Endothelial cell (in vitro differentiated cells): ENCODE measurements at regions not wholly inside any gene's neighbourhood (a gene's known extent, or its start where the extent isn't known, plus 50 kb on each side); places are given as distances from the start of the nearest gene placed in this dataset.

Experiments
- DNase-seq: peaks from one replicate; pipeline ENCODE4 v3.0.0; 2021; ENCODE audit warnings: low spot score
- H3K27ac Mint-ChIP-seq: one replicate; pipeline ENCODE4 v1.8.0; 2021; ENCODE audit warnings: mixed read lengths, inconsistent platforms; ENCODE audit not compliant: unreplicated experiment
- H3K27me3 Mint-ChIP-seq: one replicate; pipeline ENCODE4 v1.8.0; 2021; ENCODE audit warnings: mild to moderate bottlenecking, moderate library complexity, mixed read lengths, inconsistent platforms; ENCODE audit not compliant: unreplicated experiment
- H3K36me3 Mint-ChIP-seq: one replicate; pipeline ENCODE4 v1.8.0; 2021; ENCODE audit warnings: mild to moderate bottlenecking, low read depth, mixed read lengths, inconsistent platforms; ENCODE audit not compliant: unreplicated experiment
- H3K4me1 Mint-ChIP-seq: one replicate; pipeline ENCODE4 v1.8.0; 2021; ENCODE audit warnings: mild to moderate bottlenecking, mixed read lengths, inconsistent platforms; ENCODE audit not compliant: unreplicated experiment
- H3K4me3 Mint-ChIP-seq: one replicate; pipeline ENCODE4 v1.8.0; 2021; ENCODE audit warnings: mild to moderate bottlenecking, mixed read lengths, inconsistent platforms; ENCODE audit not compliant: unreplicated experiment
- H3K9me3 Mint-ChIP-seq: one replicate; pipeline ENCODE4 v1.8.0; 2021; ENCODE audit warnings: mixed read lengths, inconsistent platforms; ENCODE audit not compliant: unreplicated experiment
- TF ChIP-seq, protein P1 (sequence below): fragments of 200-600 bp; sonication (generic); IDR thresholded peaks from one replicate; pipeline ENCODE4 v1.5.0; 2021; ENCODE audit warnings: antibody characterized with exemption; ENCODE audit not compliant: unreplicated experiment

- Mint-ChIP-seq H3K36me3 (peaks cover 5% of the 10 kb centered on the region), H3K9me3 (no peaks in the 10 kb centered on the region), H3K27ac (no peak overlapping the region), H3K27me3 (peaks cover 1% of the 10 kb centered on the region), H3K4me1 (peaks cover 3% of the 10 kb centered on the region), H3K4me3 (no peak overlapping the region)
- TF ChIP-seq, protein P1, sequence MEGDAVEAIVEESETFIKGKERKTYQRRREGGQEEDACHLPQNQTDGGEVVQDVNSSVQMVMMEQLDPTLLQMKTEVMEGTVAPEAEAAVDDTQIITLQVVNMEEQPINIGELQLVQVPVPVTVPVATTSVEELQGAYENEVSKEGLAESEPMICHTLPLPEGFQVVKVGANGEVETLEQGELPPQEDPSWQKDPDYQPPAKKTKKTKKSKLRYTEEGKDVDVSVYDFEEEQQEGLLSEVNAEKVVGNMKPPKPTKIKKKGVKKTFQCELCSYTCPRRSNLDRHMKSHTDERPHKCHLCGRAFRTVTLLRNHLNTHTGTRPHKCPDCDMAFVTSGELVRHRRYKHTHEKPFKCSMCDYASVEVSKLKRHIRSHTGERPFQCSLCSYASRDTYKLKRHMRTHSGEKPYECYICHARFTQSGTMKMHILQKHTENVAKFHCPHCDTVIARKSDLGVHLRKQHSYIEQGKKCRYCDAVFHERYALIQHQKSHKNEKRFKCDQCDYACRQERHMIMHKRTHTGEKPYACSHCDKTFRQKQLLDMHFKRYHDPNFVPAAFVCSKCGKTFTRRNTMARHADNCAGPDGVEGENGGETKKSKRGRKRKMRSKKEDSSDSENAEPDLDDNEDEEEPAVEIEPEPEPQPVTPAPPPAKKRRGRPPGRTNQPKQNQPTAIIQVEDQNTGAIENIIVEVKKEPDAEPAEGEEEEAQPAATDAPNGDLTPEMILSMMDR, result no peak
- DNase-seq, result no peak
Observed at GRCh38 chr7:66421830-66422475, 206.7 kb upstream of the KCTD7 start.

DNA sequence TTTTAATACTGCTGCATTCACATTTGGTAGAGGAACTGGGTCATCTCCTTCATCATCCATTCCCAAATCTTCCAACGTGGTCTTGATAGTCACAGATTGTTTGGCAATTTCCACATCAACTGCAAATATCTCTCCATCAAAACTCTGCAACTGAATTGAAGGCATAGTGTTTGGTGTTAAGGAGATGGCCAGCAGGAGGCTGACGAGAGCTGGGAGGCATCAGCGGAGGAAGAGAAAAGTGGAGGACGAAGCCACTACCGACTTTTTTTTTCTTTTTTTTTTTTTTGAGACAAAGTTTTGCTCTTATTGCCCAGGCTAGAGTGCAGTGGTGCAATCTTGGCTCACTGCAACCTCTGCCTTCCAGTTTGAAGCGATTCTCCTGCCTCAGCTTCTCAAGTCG, 205.0 kb upstream of the KCTD7 start:
- H3K27me3 Mint-ChIP-seq, result peaks cover 1% of the 10 kb centered on the region
- DNase-seq, result no peak

GRCh38 chr7:66426332-66426731, 202.3 kb upstream of the KCTD7 start:
- TF ChIP-seq, protein P1, result no peak
- peaks cover 1% of the 10 kb centered on the region for H3K27me3 Mint-ChIP-seq
- H3K36me3 Mint-ChIP-seq, result peaks cover 5% of the 10 kb centered on the region
- H3K27ac Mint-ChIP-seq, result no peak overlapping the region
- DNase-seq, result no peak
- H3K4me3 Mint-ChIP-seq, result no peak overlapping the region
- no peaks in the 10 kb centered on the region for H3K9me3 Mint-ChIP-seq
- H3K4me1 Mint-ChIP-seq, result peaks cover 5% of the 10 kb centered on the region

More for the DNA sequence above, 205.0 kb upstream of the KCTD7 start:
- H3K4me3 Mint-ChIP-seq, result no peak overlapping the region
- H3K4me1 Mint-ChIP-seq, result peaks cover 3% of the 10 kb centered on the region
- H3K9me3 Mint-ChIP-seq, result no peaks in the 10 kb centered on the region
- peaks cover 5% of the 10 kb centered on the region for H3K36me3 Mint-ChIP-seq
- TF ChIP-seq, protein P1, result no peak
- H3K27ac Mint-ChIP-seq, result no peak overlapping the region

- Mint-ChIP-seq H3K36me3 (peaks cover 5% of the 10 kb centered on the region), H3K4me1 (peaks cover 5% of the 10 kb centered on the region), H3K27ac (no peak overlapping the region), H3K4me3 (no peak overlapping the region), H3K9me3 (no peaks in the 10 kb centered on the region), H3K27me3 (peaks cover 1% of the 10 kb centered on the region)
- TF ChIP-seq, protein P1, result no peak
- DNase-seq, result no peak
Observed at GRCh38 chr7:66426996-66427395, 201.7 kb upstream of the KCTD7 start.

DNA sequence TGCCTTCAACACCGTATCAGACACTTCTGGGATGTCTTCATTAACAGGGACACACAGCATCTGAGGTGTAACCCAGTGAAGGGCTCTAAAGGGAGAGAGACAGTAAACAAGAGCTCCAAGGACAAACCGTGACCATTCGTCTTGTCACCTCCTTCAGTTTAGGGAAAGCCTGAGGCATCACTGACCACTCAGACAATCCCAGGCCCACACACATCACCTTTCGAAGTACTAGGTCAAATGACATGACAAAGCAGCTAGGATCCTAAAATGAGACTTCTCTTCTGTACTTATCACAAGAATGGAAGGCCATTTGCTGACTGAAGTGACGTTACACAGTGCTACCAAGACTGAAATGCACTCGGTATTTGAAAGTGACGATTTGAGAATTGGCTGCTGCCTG, 200.7 kb upstream of the KCTD7 start:
- H3K36me3 Mint-ChIP-seq, result peaks cover 5% of the 10 kb centered on the region
- no peaks in the 10 kb centered on the region for H3K9me3 Mint-ChIP-seq
- no peak overlapping the region for H3K27ac Mint-ChIP-seq
- TF ChIP-seq, protein P1, result no peak
- DNase-seq, result no peak
- H3K27me3 Mint-ChIP-seq, result peaks cover 1% of the 10 kb centered on the region
- peaks cover 7% of the 10 kb centered on the region for H3K4me1 Mint-ChIP-seq
- no peak overlapping the region for H3K4me3 Mint-ChIP-seq
